A549 (cell line): ENCODE measurements at regions not wholly inside any gene's neighbourhood (a gene's known extent, or its start where the extent isn't known, plus 50 kb on each side); places are given as distances from the start of the nearest gene placed in this dataset.

Experiments used
- ATAC-seq, 2 experiments: fragments of 200-7000 bp in 1 of 2; fragments of >200 bp in 1 of 2; cut with Nextera tagmentation in 1 of 2; cut with Tn5 transposase in 1 of 2; 3 replicates each; pipeline versions ENCODE4 v1.8.0 to v1.9.1; 2018 to 2020; ENCODE audit warnings: mild to moderate bottlenecking in 1 of 2, moderate library complexity in 1 of 2
- CTCF ChIA-PET: fragments of 300-600 bp; sonication (Branson Sonifier 250); formaldehyde crosslinking; extraction: SDS; loops from one replicate; lab custom pipeline; 2021; ENCODE audit warnings: antibody characterized with exemption, inconsistent platforms; lab: Yijun Ruan, JAX
- POLR2A ChIA-PET: fragments of 350-600 bp; formaldehyde crosslinking; extraction: SDS; loops from one replicate; lab custom pipeline; 2021; ENCODE audit warnings: antibody characterized with exemption, inconsistent platforms; lab: Yijun Ruan, JAX
- DNase-seq, 2 experiments: peaks; one replicate each; pipeline versions ENCODE4 v3.0.0 to v3.0.0-alpha.2; 2011 to 2016; ENCODE audit warnings: low read depth in 1 of 2, low spot score in 1 of 2
- FAIRE-seq: peaks from 2 replicates; lab custom pipeline; 2011; peaks lifted over from hg19 to GRCh38; lab: Jason Lieb, UNC
- H3K27ac ChIP-seq, 2 experiments: fragments of >200 bp; sonication (Bioruptor Twin); formaldehyde crosslinking; 3 replicates each; pipeline ENCODE4 v1.5.1; 2016 to 2017
- H3K4me1 ChIP-seq: fragments of >200 bp; sonication (Bioruptor Twin); formaldehyde crosslinking; 3 replicates; pipeline ENCODE4 v1.6.1; 2016
- H3K4me2 ChIP-seq: fragments of >200 bp; sonication (Bioruptor Twin); formaldehyde crosslinking; 3 replicates; pipeline ENCODE4 v1.6.1; 2016
- H3K4me3 ChIP-seq: fragments of >200 bp; sonication (Bioruptor Twin); formaldehyde crosslinking; 3 replicates; pipeline ENCODE4 v1.5.1; 2016
- H3K9me3 ChIP-seq: fragments of >200 bp; sonication (Bioruptor Twin); formaldehyde crosslinking; 3 replicates; pipeline ENCODE4 v1.6.1; 2016
- BHLHE40 ChIP-seq: IDR thresholded peaks from 2 replicates; pipeline ENCODE4 v1.6.1; 2012; ENCODE audit warnings: low read depth, low read length, inconsistent platforms
- CBX2 ChIP-seq: fragments of 200-600 bp; sonication (generic); IDR thresholded peaks from 2 replicates; pipeline ENCODE4 v1.6.1; 2016; ENCODE audit warnings: low read depth, mild to moderate bottlenecking, borderline replicate concordance
- CEBPB ChIP-seq, 2 experiments: fragments of >200 bp in 1 of 2; sonication (Bioruptor Twin) in 1 of 2; formaldehyde crosslinking in 1 of 2; IDR thresholded peaks; 2 replicates each; pipeline ENCODE4 v1.6.1; 2012 to 2016
- EHF ChIP-seq: fragments of 250-450 bp; sonication (Bioruptor Pico); IDR thresholded peaks from 2 replicates; pipeline ENCODE4 v1.5.0; 2020; ENCODE audit warnings: mild to moderate bottlenecking
- FOXS1 ChIP-seq: fragments of 250-450 bp; sonication (Bioruptor Pico); IDR thresholded peaks from 2 replicates; pipeline ENCODE4 v1.5.0; 2020; ENCODE audit warnings: mild to moderate bottlenecking, moderate library complexity
- HOXA7 ChIP-seq: fragments of 250-450 bp; sonication (Bioruptor Pico); IDR thresholded peaks from 2 replicates; pipeline ENCODE4 v1.5.0; 2020; ENCODE audit warnings: mild to moderate bottlenecking, moderate library complexity
- HOXB13 ChIP-seq: fragments of 250-450 bp; sonication (Bioruptor Pico); IDR thresholded peaks from 2 replicates; pipeline ENCODE4 v1.5.0; 2020; ENCODE audit warnings: low read depth, mild to moderate bottlenecking, moderate library complexity
- KDM5A ChIP-seq: fragments of 200-600 bp; sonication (generic); IDR thresholded peaks from 2 replicates; pipeline ENCODE4 v1.6.1; 2016; ENCODE audit warnings: antibody characterized with exemption, mild to moderate bottlenecking
- MYC ChIP-seq: IDR thresholded peaks from 2 replicates; pipeline ENCODE4 v1.6.1; 2012; ENCODE audit warnings: mild to moderate bottlenecking, inconsistent platforms, low read length, improper control_type of control experiment, borderline replicate concordance
- POLR2A ChIP-seq: IDR thresholded peaks from 2 replicates; pipeline ENCODE4 v1.6.1; 2012; ENCODE audit warnings: mild to moderate bottlenecking, low read length
- RARB ChIP-seq: fragments of 250-450 bp; sonication (Bioruptor Pico); IDR thresholded peaks from 2 replicates; pipeline ENCODE4 v1.8.0; 2021; ENCODE audit warnings: mild to moderate bottlenecking, moderate library complexity
- RFX5 ChIP-seq: fragments of 450-650 bp; IDR thresholded peaks from 2 replicates; pipeline ENCODE4 v1.7.1; 2014; ENCODE audit warnings: antibody characterized with exemption, mild to moderate bottlenecking, moderate library complexity
- SMC3 ChIP-seq: fragments of >200 bp; sonication (Bioruptor Twin); formaldehyde crosslinking; IDR thresholded peaks from 3 replicates; pipeline ENCODE4 v1.6.1; 2018; ENCODE audit warnings: inconsistent platforms
- TP53 ChIP-seq: fragments of 250-450 bp; sonication (Bioruptor Pico); IDR thresholded peaks from 2 replicates; pipeline ENCODE4 v1.5.0; 2021; ENCODE audit warnings: mild to moderate bottlenecking, moderate library complexity
- ZFP36 ChIP-seq: fragments of 450-650 bp; IDR thresholded peaks from 2 replicates; pipeline ENCODE4 v1.6.1; 2014; ENCODE audit warnings: borderline replicate concordance; ENCODE audit not compliant: partially characterized antibody
- ZNF302 ChIP-seq: fragments of 250-450 bp; sonication (Bioruptor Pico); IDR thresholded peaks from 2 replicates; pipeline ENCODE4 v1.9.0; 2021; ENCODE audit warnings: inconsistent platforms, mild to moderate bottlenecking, moderate library complexity
- ZSCAN20 ChIP-seq: fragments of 250-450 bp; sonication (Bioruptor Pico); IDR thresholded peaks from 2 replicates; pipeline ENCODE4 v1.8.0; 2022; ENCODE audit warnings: mild to moderate bottlenecking, moderate library complexity
- WGBS: methylation state at CpG from one replicate; pipeline ENCODE4 v1.1.6; 2017; ENCODE audit errors: missing lambda C conversion rate; 5-methylcytosine and 5-hydroxymethylcytosine counted together
- TF ChIP-seq, protein P1 (sequence below): fragments of >200 bp; sonication (Bioruptor Twin); formaldehyde crosslinking; IDR thresholded peaks from 3 replicates; pipeline ENCODE4 v1.5.1; 2016
- TF ChIP-seq, protein P2 (sequence below): fragments of >200 bp; sonication (Bioruptor Twin); formaldehyde crosslinking; IDR thresholded peaks from 2 replicates; pipeline ENCODE4 v1.6.1; 2016
- TF ChIP-seq, protein P3 (sequence below): fragments of 250-450 bp; sonication (Bioruptor Pico); IDR thresholded peaks from 2 replicates; pipeline ENCODE4 v1.5.0; 2021; ENCODE audit warnings: mild to moderate bottlenecking, moderate library complexity, borderline replicate concordance
- TF ChIP-seq, protein P4 (sequence below): fragments of >200 bp; sonication (Bioruptor Twin); formaldehyde crosslinking; IDR thresholded peaks from 3 replicates; pipeline ENCODE4 v1.6.1; 2016
- TF ChIP-seq, protein P5 (sequence below): fragments of 200-600 bp; sonication (generic); IDR thresholded peaks from 2 replicates; pipeline ENCODE4 v1.6.1; 2016; ENCODE audit warnings: antibody characterized with exemption, mild to moderate bottlenecking, moderate library complexity

DNA sequence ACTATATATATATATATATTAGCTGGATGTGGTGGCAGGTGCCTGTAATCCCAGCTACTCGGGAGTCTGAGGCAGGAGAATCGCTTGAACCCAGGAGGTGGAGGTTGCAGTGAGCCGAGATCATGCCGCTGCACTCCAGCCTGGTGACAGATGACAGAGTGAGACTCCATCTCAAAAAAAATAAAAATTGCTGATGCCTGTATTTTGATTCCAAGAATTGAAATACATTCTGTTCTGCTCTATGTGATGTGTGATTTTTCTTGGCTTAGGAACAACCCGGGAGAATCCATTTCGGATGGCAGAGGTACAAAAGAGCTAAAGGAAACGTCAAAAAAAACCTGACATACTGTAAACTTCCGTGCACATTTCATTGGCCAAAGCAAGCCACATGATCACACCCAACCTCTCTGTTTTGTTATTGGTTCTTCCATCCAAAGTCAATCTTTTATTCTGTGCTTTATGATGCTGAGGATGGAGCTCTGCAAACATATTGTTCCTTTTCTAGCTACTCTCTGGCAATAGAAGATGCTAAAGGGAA is 478.1 kb upstream of the MAP2 start:
- no peak for FAIRE-seq
- Histone ChIP-seq H3K27ac (no peak overlapping the region), H3K4me2 (no peak overlapping the region), H3K4me1 (no peaks in the 10 kb centered on the region), H3K9me3 (no peaks in the 10 kb centered on the region), H3K4me3 (no peak overlapping the region)
- TF ChIP-seq RARB (CRISPR knock-in tag): no peak
- TF ChIP-seq, protein P1, sequence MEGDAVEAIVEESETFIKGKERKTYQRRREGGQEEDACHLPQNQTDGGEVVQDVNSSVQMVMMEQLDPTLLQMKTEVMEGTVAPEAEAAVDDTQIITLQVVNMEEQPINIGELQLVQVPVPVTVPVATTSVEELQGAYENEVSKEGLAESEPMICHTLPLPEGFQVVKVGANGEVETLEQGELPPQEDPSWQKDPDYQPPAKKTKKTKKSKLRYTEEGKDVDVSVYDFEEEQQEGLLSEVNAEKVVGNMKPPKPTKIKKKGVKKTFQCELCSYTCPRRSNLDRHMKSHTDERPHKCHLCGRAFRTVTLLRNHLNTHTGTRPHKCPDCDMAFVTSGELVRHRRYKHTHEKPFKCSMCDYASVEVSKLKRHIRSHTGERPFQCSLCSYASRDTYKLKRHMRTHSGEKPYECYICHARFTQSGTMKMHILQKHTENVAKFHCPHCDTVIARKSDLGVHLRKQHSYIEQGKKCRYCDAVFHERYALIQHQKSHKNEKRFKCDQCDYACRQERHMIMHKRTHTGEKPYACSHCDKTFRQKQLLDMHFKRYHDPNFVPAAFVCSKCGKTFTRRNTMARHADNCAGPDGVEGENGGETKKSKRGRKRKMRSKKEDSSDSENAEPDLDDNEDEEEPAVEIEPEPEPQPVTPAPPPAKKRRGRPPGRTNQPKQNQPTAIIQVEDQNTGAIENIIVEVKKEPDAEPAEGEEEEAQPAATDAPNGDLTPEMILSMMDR: no peak
- TF ChIP-seq EHF (CRISPR knock-in tag): no peak
- ChIA-PET CTCF (interaction anchor here (0.7 to 1.3 kb wide), 2 partner anchors 8 to 10 kb away, joined by 3 read pairs; no protein-coding TSS in a partner anchor), POLR2A (no interaction called here)
- no peak for DNase-seq
- no peak for ATAC-seq
- 3% methylated on average over 8 of the region's 8 CpGs for WGBS

DNA sequence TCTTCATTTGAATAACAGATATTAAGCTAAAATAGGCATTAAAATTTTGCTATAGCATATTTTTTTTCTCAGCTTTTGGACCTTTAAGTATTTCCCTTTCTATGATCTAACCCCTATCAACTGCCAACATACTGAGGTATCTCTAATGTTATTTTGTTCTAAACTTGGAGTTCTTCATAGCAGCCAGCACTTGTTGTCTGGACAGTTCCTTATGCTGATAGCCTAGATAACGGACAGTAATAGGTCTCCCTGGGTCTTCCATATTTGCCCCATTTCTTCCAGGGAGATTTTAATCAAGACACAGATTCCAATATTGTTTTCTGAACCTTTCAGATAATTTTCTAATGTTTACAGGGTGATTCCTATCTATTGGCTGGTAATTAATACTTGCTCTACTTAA is 475.8 kb upstream of the MAP2 start:
- FAIRE-seq (no peak), DNase-seq (no peak), ATAC-seq (no peak)
- CTCF ChIA-PET: no interaction called here
- 0% methylated on average over 1 of the region's 1 CpG for WGBS
- Histone ChIP-seq H3K4me3 (no peak overlapping the region), H3K27ac (no peak overlapping the region), H3K4me2 (no peak overlapping the region), H3K4me1 (no peaks in the 10 kb centered on the region), H3K9me3 (no peaks in the 10 kb centered on the region)
- POLR2A ChIA-PET: no interaction called here
- TF ChIP-seq BHLHE40: no peak
- TF ChIP-seq, protein P2, sequence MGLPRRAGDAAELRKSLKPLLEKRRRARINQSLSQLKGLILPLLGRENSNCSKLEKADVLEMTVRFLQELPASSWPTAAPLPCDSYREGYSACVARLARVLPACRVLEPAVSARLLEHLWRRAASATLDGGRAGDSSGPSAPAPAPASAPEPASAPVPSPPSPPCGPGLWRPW: no peak
- no peak for TF ChIP-seq SMC3
- no peak for TF ChIP-seq ZFP36
- no peak for TF ChIP-seq HOXB13 (CRISPR knock-in tag)
- TF ChIP-seq FOXS1 (CRISPR knock-in tag): no peak
- no peak for TF ChIP-seq CEBPB (IDR thresholded peaks at IDR 0.05)

DNA sequence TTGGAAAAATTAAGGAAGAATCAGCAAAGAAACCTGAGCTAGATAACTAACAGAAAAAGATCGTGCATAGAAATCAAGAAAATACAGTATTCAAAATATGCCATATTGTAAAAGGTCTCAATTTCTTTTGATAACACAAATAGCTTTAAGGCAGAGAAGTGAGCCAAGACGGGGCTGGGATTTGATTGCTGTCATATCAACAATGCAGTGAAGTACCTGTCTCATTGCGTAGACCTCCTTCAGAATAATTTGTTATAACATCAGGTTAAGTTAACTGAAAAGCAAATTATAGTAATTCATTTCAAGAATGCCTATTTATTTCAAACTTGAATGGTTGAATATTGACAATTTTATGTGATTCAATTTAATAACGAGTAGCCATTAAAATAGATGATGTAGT is 453.8 kb upstream of the MAP2 start:
- 1% methylated on average over 4 of the region's 4 CpGs for WGBS
- Histone ChIP-seq H3K27ac (no peak overlapping the region), H3K9me3 (no peaks in the 10 kb centered on the region), H3K4me1 (no peaks in the 10 kb centered on the region), H3K4me3 (no peak overlapping the region), H3K4me2 (no peak overlapping the region)
- no peak for TF ChIP-seq RARB (CRISPR knock-in tag)
- TF ChIP-seq KDM5A: no peak
- no peak for TF ChIP-seq CBX2
- TF ChIP-seq, protein P3, sequence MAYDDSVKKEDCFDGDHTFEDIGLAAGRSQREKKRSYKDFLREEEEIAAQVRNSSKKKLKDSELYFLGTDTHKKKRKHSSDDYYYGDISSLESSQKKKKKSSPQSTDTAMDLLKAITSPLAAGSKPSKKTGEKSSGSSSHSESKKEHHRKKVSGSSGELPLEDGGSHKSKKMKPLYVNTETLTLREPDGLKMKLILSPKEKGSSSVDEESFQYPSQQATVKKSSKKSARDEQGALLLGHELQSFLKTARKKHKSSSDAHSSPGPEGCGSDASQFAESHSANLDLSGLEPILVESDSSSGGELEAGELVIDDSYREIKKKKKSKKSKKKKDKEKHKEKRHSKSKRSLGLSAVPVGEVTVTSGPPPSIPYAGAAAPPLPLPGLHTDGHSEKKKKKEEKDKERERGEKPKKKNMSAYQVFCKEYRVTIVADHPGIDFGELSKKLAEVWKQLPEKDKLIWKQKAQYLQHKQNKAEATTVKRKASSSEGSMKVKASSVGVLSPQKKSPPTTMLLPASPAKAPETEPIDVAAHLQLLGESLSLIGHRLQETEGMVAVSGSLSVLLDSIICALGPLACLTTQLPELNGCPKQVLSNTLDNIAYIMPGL (CRISPR knock-in tag): no peak
- no peak for TF ChIP-seq ZNF302
- no peak for TF ChIP-seq POLR2A
- no peak for TF ChIP-seq MYC
- no peak for TF ChIP-seq HOXA7 (CRISPR knock-in tag)
- TF ChIP-seq, protein P4, sequence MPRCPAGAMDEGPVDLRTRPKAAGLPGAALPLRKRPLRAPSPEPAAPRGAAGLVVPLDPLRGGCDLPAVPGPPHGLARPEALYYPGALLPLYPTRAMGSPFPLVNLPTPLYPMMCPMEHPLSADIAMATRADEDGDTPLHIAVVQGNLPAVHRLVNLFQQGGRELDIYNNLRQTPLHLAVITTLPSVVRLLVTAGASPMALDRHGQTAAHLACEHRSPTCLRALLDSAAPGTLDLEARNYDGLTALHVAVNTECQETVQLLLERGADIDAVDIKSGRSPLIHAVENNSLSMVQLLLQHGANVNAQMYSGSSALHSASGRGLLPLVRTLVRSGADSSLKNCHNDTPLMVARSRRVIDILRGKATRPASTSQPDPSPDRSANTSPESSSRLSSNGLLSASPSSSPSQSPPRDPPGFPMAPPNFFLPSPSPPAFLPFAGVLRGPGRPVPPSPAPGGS: no peak
- TF ChIP-seq RFX5: no peak
- no peak for TF ChIP-seq ZSCAN20 (CRISPR knock-in tag)
- TF ChIP-seq, protein P5, sequence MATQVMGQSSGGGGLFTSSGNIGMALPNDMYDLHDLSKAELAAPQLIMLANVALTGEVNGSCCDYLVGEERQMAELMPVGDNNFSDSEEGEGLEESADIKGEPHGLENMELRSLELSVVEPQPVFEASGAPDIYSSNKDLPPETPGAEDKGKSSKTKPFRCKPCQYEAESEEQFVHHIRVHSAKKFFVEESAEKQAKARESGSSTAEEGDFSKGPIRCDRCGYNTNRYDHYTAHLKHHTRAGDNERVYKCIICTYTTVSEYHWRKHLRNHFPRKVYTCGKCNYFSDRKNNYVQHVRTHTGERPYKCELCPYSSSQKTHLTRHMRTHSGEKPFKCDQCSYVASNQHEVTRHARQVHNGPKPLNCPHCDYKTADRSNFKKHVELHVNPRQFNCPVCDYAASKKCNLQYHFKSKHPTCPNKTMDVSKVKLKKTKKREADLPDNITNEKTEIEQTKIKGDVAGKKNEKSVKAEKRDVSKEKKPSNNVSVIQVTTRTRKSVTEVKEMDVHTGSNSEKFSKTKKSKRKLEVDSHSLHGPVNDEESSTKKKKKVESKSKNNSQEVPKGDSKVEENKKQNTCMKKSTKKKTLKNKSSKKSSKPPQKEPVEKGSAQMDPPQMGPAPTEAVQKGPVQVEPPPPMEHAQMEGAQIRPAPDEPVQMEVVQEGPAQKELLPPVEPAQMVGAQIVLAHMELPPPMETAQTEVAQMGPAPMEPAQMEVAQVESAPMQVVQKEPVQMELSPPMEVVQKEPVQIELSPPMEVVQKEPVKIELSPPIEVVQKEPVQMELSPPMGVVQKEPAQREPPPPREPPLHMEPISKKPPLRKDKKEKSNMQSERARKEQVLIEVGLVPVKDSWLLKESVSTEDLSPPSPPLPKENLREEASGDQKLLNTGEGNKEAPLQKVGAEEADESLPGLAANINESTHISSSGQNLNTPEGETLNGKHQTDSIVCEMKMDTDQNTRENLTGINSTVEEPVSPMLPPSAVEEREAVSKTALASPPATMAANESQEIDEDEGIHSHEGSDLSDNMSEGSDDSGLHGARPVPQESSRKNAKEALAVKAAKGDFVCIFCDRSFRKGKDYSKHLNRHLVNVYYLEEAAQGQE: no peak
- TF ChIP-seq TP53 (CRISPR knock-in tag): no peak
- FAIRE-seq (no peak), ATAC-seq (no peak), DNase-seq (no peak)
- ChIA-PET CTCF (no interaction called here), POLR2A (no interaction called here)
